Endothelial cell of umbilical vein (primary cell): ENCODE measurements at regions not wholly inside any gene's neighbourhood (a gene's known extent, or its start where the extent isn't known, plus 50 kb on each side); places are given as distances from the start of the nearest gene placed in this dataset.

Experiments used
- BruUV-seq: library from RNA; stranded (reverse); fragments of 400-500 nt; replicated peaks from 2 replicates; lab custom pipeline; 2021; lab: Mats Ljungman, UMichigan
- CTCF ChIA-PET: fragments of 300-600, 350-600 bp; sonication (Branson Sonifier 250); formaldehyde crosslinking; loops from one replicate; lab custom pipeline; 2021; ENCODE audit warnings: antibody characterized with exemption, inconsistent platforms; lab: Charles Lee
- POLR2A ChIA-PET: fragments of 300-600, 350-600 bp; sonication (Branson Sonifier 250); formaldehyde crosslinking; loops from one replicate; lab custom pipeline; 2021; ENCODE audit warnings: antibody characterized with exemption, inconsistent platforms; lab: Charles Lee
- DNase-seq: peaks from one replicate; pipeline ENCODE4 v3.0.0-alpha.2; 2011; ENCODE audit warnings: low read depth, low spot score
- FAIRE-seq: peaks from 2 replicates; lab custom pipeline; 2011; peaks lifted over from hg19 to GRCh38; lab: Jason Lieb, UNC
- H2AFZ ChIP-seq: 2 replicates; pipeline ENCODE4 v1.6.0; 2012; ENCODE audit warnings: low read depth, low read length, control low read depth, inconsistent platforms
- H3K27ac ChIP-seq: 2 replicates; pipeline ENCODE4 v1.5.1; 2011; ENCODE audit warnings: low read depth, mild to moderate bottlenecking, control low read depth, low read length, moderate library complexity; ENCODE audit not compliant: insufficient read depth
- H3K27me3 ChIP-seq, 2 experiments: 2 replicates each; pipeline versions ENCODE4 v1.6.0 to v1.6.1; 2011; ENCODE audit warnings: low read length in 2 of 2, mixed read lengths in 1 of 2; ENCODE audit not compliant: control insufficient read depth in 2 of 2, insufficient read depth in 2 of 2
- H3K36me3 ChIP-seq, 2 experiments: 2 replicates in 1 of 2; 3 replicates in 1 of 2; pipeline ENCODE4 v1.5.1; 2011; ENCODE audit warnings: low read length in 2 of 2, mild to moderate bottlenecking in 1 of 2, moderate library complexity in 1 of 2; ENCODE audit not compliant: control insufficient read depth in 2 of 2, insufficient read depth in 2 of 2; ENCODE audit errors: extremely low read depth in 1 of 2
- H3K4me1 ChIP-seq: 3 replicates; pipeline ENCODE4 v1.5.1; 2011; ENCODE audit warnings: mild to moderate bottlenecking, low read length; ENCODE audit not compliant: control insufficient read depth, insufficient read depth; ENCODE audit errors: extremely low read depth
- H3K4me2 ChIP-seq: 2 replicates; pipeline ENCODE4 v1.6.1; 2011; ENCODE audit warnings: low read length, control low read depth, mixed read lengths; ENCODE audit not compliant: insufficient read depth
- H3K4me3 ChIP-seq, 3 experiments: fragments of 200-600 bp in 1 of 3; sonication (generic), shearing (Covaris generic) in 1 of 3; replicated peaks in 1 of 3; 2 replicates each; pipeline ENCODE4 v1.5.1; 2011 to 2016; ENCODE audit warnings: control low read depth in 3 of 3, low read length in 3 of 3, mild to moderate bottlenecking in 2 of 3, inconsistent platforms in 1 of 3, low read depth in 1 of 3, moderate library complexity in 1 of 3; ENCODE audit not compliant: insufficient read depth in 1 of 3
- H3K79me2 ChIP-seq: 2 replicates; pipeline ENCODE4 v1.6.0; 2012; ENCODE audit warnings: low read length, inconsistent platforms; ENCODE audit not compliant: control insufficient read depth, insufficient read depth
- H3K9ac ChIP-seq: replicated peaks from 2 replicates; pipeline ENCODE3; 2011; ENCODE audit warnings: low read length, control low read depth; ENCODE audit not compliant: insufficient read depth; ENCODE audit errors: extremely low read depth
- H3K9me1 ChIP-seq: replicated peaks from 3 replicates; pipeline ENCODE4 v1.6.0; 2011; ENCODE audit warnings: mild to moderate bottlenecking, low read length; ENCODE audit not compliant: control insufficient read depth, insufficient read depth; ENCODE audit errors: extremely low read depth
- H3K9me3 ChIP-seq: replicated peaks from 2 replicates; pipeline ENCODE4 v1.5.1; 2012; ENCODE audit warnings: low read length, inconsistent platforms; ENCODE audit not compliant: control insufficient read depth, insufficient read depth
- H4K20me1 ChIP-seq: replicated peaks from 2 replicates; pipeline ENCODE3; 2011; ENCODE audit warnings: mild to moderate bottlenecking, low read length; ENCODE audit not compliant: control insufficient read depth, insufficient read depth; ENCODE audit errors: extremely low read depth
- FOS ChIP-seq: IDR thresholded peaks from 2 replicates; pipeline ENCODE4 v1.6.1; 2011; ENCODE audit warnings: mild to moderate bottlenecking, low read length, moderate library complexity, borderline replicate concordance; ENCODE audit not compliant: insufficient read depth
- GATA2 ChIP-seq: IDR thresholded peaks from 2 replicates; pipeline ENCODE4 v1.7.0; 2011; ENCODE audit warnings: low read depth, mild to moderate bottlenecking, moderate library complexity, mixed read lengths, low read length; ENCODE audit not compliant: insufficient read length, insufficient read depth
- JUN ChIP-seq: IDR thresholded peaks from 2 replicates; pipeline ENCODE4 v1.6.1; 2011; ENCODE audit warnings: borderline replicate concordance, low read depth; ENCODE audit not compliant: insufficient read length, insufficient read depth
- POLR2AphosphoS5 ChIP-seq: IDR thresholded peaks from 2 replicates; pipeline ENCODE4 v1.6.1; 2012; ENCODE audit warnings: low read depth, mild to moderate bottlenecking, control low read depth, low read length, moderate library complexity; ENCODE audit not compliant: insufficient read depth
- dilution Hi-C: fragments of 300-500 bp; cut with MboI; formaldehyde crosslinking; loops from one replicate; pipeline ENCODE4 v1.15.0; 2019; ENCODE audit warnings: low sequenced_read_pairs; ENCODE audit not compliant: extremely low pct_ligation_motif_present
- intact Hi-C: fragments of 100-400 bp; cut with micrococcal nuclease; formaldehyde crosslinking; loops from one replicate; pipeline ENCODE4 v1.10.0; 2022
- TF ChIP-seq, protein P1 (sequence below): IDR thresholded peaks from 2 replicates; pipeline ENCODE4 v1.6.1; 2011; ENCODE audit not compliant: insufficient read depth, insufficient read length
- TF ChIP-seq, protein P2 (sequence below), 2 donors: IDR thresholded peaks; 1 replicate in 1 of 2; 2 replicates in 1 of 2; pipeline ENCODE4 v1.5.1; 2011; ENCODE audit warnings: low read length in 2 of 2, mild to moderate bottlenecking in 2 of 2, moderate library complexity in 2 of 2, control low read depth in 1 of 2, inconsistent platforms in 1 of 2, low read depth in 1 of 2; ENCODE audit not compliant: insufficient read depth in 1 of 2; ENCODE audit errors: extremely low read depth in 1 of 2

GRCh38 chr15:77798151-77798835 lies 165.6 kb upstream of the LINGO1 start:
- no peak overlapping the region for H3K9ac ChIP-seq
- CTCF ChIA-PET: interaction anchor here (0.5 to 1.8 kb wide), 3 partner anchors 14 to 96 kb away, joined by 3 to 6 read pairs (median 4); no protein-coding TSS in a partner anchor

DNA sequence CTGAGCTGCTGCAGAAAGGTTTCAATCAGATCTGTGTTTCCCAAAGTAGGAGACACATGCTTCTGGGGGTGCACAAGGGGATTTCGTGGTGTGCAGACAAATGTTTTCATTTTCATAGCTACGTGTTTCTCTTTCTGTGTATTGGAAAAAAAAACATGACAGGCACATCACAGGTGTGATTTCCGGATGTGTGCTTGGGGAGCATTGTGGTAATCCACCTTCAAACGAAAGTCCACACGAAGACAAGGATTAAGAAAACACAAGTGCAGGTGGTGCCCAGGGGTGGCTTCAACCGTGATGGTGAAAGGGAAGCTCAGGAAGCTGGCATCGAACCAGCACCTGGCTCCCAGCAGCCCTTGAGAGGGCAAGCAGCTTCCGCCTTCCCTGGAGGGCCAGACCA lies 164.6 kb upstream of the LINGO1 start:
- dilution Hi-C loops: no loop called here
- Histone ChIP-seq H3K4me1 (no peaks in the 10 kb centered on the region), H3K9ac (no peak overlapping the region), H3K9me3 (no peaks in the 10 kb centered on the region), H3K27me3 (no peaks in the 10 kb centered on the region), H4K20me1 (no peaks in the 10 kb centered on the region), H3K9me1 (no peaks in the 10 kb centered on the region), H3K79me2 (no peaks in the 10 kb centered on the region), H3K4me3 (no peak overlapping the region), H2AFZ (no peak overlapping the region), H3K27ac (no peak overlapping the region), H3K36me3 (no peaks in the 10 kb centered on the region), H3K4me2 (no peak overlapping the region)
- DNase-seq (no peak), FAIRE-seq (no peak)
- BruUV-seq: no TSS peak
- intact Hi-C loops: no loop called here
- ChIA-PET POLR2A (no interaction called here), CTCF (interaction anchor here (0.7 to 1.8 kb wide), 3 partner anchors 13 to 920 kb away, joined by 3 to 6 read pairs (median 3); no protein-coding TSS in a partner anchor)
- TF ChIP-seq FOS (no peak), JUN (no peak), GATA2 (no peak)
- TF ChIP-seq, protein P1, sequence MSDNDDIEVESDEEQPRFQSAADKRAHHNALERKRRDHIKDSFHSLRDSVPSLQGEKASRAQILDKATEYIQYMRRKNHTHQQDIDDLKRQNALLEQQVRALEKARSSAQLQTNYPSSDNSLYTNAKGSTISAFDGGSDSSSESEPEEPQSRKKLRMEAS: no peak
- TF ChIP-seq, protein P2, sequence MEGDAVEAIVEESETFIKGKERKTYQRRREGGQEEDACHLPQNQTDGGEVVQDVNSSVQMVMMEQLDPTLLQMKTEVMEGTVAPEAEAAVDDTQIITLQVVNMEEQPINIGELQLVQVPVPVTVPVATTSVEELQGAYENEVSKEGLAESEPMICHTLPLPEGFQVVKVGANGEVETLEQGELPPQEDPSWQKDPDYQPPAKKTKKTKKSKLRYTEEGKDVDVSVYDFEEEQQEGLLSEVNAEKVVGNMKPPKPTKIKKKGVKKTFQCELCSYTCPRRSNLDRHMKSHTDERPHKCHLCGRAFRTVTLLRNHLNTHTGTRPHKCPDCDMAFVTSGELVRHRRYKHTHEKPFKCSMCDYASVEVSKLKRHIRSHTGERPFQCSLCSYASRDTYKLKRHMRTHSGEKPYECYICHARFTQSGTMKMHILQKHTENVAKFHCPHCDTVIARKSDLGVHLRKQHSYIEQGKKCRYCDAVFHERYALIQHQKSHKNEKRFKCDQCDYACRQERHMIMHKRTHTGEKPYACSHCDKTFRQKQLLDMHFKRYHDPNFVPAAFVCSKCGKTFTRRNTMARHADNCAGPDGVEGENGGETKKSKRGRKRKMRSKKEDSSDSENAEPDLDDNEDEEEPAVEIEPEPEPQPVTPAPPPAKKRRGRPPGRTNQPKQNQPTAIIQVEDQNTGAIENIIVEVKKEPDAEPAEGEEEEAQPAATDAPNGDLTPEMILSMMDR (IDR thresholded peaks at IDR 0.05; ENCODE audit: extremely low read depth in 1 of 2, insufficient read depth in 1 of 2, low read depth in 1 of 2, low read length in 2 of 2): no peak

More at GRCh38 chr15:77798151-77798835, 165.6 kb upstream of the LINGO1 start:
- Histone ChIP-seq H3K4me2 (no peak overlapping the region), H3K27ac (no peak overlapping the region), H3K36me3 (no peaks in the 10 kb centered on the region), H3K9me3 (no peaks in the 10 kb centered on the region), H3K9me1 (no peaks in the 10 kb centered on the region), H2AFZ (no peak overlapping the region), H3K4me1 (no peaks in the 10 kb centered on the region), H3K79me2 (no peaks in the 10 kb centered on the region), H4K20me1 (no peaks in the 10 kb centered on the region), H3K27me3 (no peaks in the 10 kb centered on the region), H3K4me3 (no peak overlapping the region)
- DNase-seq: no peak
- no TSS peak for BruUV-seq
- FAIRE-seq: no peak
- dilution Hi-C loops: no loop called here
- TF ChIP-seq JUN: no peak
- no peak for TF ChIP-seq POLR2AphosphoS5
- TF ChIP-seq, protein P1: no peak
- TF ChIP-seq FOS: no peak
- TF ChIP-seq GATA2: no peak
- intact Hi-C loops: no loop called here
- POLR2A ChIA-PET: no interaction called here
